GM12873 (cell line): ENCODE measurements at regions not wholly inside any gene's neighbourhood (a gene's known extent, or its start where the extent isn't known, plus 50 kb on each side); places are given as distances from the start of the nearest gene placed in this dataset.

Source experiments
- TF ChIP-seq, protein P1 (sequence below): IDR thresholded peaks from 2 replicates; pipeline ENCODE4 v1.5.1; 2012; ENCODE audit warnings: low read depth, mild to moderate bottlenecking, moderate library complexity, low read length, control low read depth; ENCODE audit not compliant: insufficient read depth; ENCODE audit errors: missing control alignments

DNA sequence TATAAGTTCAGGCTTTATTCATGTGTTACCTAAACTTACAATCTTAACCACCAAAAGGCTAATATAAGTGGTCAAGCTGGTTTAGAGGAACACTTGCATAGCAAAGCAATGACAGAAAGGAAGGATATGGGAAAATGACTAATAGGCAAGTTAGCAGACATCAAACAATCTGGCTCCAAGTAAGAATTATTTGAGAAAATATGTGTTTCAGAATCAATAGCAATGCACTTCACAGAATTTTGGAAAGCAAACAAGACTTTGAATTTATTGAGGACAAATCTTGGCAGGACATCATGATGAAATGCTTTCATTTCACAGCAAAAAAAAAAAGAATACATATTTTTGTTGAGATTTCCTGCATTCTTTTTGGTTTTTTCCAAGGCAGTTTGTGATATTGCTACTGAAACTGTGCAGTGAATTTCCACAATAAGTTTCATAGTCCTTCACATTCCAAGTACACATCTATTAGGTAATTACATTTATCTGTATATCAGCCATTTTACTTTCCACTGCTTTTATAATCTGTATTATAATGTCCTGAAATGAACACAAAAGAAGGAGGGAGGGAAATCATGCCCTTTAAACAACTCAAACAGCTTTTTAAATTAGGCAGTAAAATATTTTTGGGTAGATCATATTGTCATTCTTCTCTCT is 417.9 kb downstream of the NR2F1-AS1 start:
- TF ChIP-seq, protein P1, sequence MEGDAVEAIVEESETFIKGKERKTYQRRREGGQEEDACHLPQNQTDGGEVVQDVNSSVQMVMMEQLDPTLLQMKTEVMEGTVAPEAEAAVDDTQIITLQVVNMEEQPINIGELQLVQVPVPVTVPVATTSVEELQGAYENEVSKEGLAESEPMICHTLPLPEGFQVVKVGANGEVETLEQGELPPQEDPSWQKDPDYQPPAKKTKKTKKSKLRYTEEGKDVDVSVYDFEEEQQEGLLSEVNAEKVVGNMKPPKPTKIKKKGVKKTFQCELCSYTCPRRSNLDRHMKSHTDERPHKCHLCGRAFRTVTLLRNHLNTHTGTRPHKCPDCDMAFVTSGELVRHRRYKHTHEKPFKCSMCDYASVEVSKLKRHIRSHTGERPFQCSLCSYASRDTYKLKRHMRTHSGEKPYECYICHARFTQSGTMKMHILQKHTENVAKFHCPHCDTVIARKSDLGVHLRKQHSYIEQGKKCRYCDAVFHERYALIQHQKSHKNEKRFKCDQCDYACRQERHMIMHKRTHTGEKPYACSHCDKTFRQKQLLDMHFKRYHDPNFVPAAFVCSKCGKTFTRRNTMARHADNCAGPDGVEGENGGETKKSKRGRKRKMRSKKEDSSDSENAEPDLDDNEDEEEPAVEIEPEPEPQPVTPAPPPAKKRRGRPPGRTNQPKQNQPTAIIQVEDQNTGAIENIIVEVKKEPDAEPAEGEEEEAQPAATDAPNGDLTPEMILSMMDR, result no peak

DNA sequence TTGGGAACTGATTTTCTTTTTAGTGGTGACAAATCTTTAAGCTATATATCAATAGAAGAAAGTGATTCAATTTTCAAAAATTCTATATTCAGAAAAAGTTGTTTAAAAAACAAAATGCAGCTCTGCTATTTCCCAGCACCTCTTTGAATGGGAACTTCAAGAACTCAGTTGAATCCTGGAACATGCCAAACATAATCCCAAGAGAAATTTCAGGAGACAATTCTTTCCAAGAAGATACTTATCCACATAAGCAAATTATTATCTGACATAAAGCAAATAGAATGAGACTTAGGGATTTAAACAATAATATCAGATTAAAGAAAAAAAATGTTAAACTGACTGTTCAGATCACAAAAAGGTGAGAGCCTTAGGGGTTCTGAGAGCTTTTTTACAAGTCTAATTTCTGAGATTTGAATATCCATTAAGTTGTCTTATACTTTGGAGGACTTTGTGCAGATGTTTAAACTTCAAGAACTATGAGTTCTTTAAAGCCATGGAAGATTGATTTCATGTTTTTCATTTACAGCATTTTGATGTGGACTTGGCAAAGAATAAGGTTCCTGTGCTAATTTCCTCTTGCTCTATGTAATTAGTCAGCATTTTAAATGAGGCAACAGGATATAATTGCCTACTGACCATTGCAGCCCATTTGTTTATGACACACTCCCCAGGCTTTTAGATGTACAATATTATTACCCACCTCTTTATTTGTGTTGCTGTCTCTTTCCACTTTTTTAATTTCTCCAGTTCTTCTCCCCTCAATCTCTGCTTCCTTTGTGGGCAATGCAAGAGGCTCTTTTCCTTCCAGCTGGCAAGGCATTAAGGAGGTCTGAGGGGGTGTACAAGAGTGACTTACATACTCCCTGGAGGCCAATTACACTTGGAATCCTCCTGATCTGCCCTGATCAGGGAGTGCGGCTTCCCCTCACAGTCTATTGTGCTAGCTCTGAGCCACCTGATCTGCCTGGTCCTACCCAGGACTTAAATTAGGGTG is 419.1 kb downstream of the NR2F1-AS1 start:
- TF ChIP-seq, protein P1, result no peak

DNA sequence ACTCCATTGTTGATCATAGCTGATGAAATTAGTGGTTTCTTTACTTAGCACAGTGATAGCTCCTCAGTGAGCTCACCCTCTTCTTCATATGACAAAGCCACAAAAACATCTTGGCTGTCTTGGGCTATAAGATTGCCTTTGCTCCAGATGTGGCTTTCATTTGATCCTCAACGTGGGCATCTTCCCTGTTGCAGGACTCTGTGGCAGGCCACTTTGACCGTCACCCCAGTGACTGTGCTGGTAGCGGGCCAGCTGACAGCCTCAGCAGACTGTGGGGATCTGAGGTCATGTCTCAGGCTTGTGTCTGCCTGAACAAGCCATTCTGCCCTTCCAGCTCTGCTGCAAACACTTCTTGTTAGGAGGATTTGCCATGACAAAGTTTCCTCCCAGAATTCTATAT is 422.2 kb downstream of the NR2F1-AS1 start:
- TF ChIP-seq, protein P1, result no peak

DNA sequence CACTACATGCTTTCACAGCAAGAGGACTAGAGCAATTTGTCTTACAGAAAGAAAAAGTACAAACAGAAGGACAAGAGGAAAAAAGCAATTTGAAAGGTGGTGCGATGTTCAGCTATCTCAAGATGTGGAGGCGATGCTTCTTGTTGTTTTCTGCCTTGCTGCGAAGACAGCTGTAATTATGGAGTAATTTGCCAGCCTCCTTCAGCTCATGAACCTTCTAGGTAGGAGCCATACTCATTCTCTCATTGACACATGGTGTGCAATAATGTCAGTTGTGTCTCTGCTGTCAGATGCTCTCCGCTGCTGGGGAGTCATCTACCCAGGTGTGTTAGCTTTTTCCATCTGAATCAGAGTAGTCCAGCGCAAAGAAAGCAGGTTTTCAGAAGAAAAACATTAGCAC is 424.5 kb downstream of the NR2F1-AS1 start:
- TF ChIP-seq, protein P1, result no peak

DNA sequence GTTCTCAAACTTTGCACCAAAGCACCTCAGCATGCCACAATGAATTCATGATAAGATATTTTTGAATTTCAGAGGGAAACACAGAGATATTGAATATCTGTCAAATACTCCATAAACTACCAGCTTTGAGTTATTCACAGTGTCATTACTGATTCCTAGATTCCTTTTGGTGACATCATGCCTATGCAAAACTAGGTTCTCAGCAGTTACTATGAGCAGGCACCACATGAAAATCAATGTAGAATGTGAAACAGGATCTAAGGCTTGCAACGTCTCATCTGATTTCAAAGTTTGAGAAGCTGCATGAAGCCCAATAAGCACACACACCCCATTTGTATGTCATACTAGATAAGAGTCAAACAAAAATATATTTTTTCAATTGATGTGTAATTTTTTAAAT is 426.5 kb downstream of the NR2F1-AS1 start:
- TF ChIP-seq, protein P1, result no peak

DNA sequence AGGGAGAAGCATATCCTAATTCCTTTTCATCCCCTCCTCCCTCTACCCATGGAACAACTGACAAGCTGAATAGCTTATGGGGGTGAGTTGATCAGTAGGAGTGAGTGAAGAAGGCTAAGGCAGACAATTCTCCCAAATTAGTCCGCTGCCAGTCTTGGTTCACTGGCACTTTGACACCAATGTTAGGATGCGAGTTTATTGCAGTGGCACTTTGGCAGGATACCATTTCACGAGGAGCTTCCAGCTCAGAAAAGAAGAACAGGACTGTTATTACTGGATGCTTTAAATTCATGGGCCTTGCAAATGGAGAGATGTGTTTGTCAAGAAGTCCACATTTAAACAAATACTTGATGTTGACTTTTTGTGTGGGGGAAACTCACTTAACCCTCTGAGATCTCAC is 427.6 kb downstream of the NR2F1-AS1 start:
- TF ChIP-seq, protein P1, result no peak

DNA sequence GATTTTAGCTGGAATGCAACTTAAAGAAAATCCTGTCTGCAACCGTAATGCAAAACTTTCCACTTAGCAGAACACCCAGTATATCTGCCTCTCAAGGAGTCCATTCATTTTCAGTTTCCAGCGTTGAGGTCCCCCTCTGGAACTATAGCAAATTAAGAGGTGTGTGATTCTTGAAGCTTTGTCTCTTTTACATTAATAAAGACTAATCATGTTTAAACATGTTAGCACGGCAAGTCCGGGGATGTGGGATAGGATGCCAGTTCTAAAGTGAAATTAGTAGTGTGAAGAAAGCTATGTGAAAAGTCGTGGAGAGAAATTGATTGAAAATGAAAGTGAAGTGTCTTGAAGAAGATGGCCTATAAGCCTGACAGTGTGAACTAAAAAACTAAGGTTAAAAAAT is 429.1 kb downstream of the NR2F1-AS1 start:
- TF ChIP-seq, protein P1, result no peak
